OCI-LY1 (cell line): ENCODE measurements at regions not wholly inside any gene's neighbourhood (a gene's known extent, or its start where the extent isn't known, plus 50 kb on each side); places are given as distances from the start of the nearest gene placed in this dataset.

Experiments
- CTCF ChIP-seq: fragments of 200-600 bp; sonication (generic), shearing (Covaris generic); IDR thresholded peaks from 2 replicates; pipeline ENCODE4 v1.5.1; 2017; ENCODE audit warnings: mild to moderate bottlenecking, antibody characterized with exemption, low read length, moderate library complexity, mixed read lengths
- EZH2 ChIP-seq: fragments of 200-600 bp; sonication (generic), shearing (Covaris generic); IDR thresholded peaks from 2 replicates; pipeline ENCODE4 v1.8.0; 2017; ENCODE audit warnings: borderline replicate concordance, mixed run types, mild to moderate bottlenecking, antibody characterized with exemption, low read length, moderate library complexity, mixed read lengths

- no peak for TF ChIP-seq CTCF
- no peak for TF ChIP-seq EZH2
These were observed 83.1 kb downstream of the OR5AK2 start for GRCh38 chr11:57071829-57072228.
